ENCODE measurements at regions not wholly inside any gene's neighbourhood (a gene's known extent, or its start where the extent isn't known, plus 50 kb on each side); places are given as distances from the start of the nearest gene placed in this dataset.

DNA sequence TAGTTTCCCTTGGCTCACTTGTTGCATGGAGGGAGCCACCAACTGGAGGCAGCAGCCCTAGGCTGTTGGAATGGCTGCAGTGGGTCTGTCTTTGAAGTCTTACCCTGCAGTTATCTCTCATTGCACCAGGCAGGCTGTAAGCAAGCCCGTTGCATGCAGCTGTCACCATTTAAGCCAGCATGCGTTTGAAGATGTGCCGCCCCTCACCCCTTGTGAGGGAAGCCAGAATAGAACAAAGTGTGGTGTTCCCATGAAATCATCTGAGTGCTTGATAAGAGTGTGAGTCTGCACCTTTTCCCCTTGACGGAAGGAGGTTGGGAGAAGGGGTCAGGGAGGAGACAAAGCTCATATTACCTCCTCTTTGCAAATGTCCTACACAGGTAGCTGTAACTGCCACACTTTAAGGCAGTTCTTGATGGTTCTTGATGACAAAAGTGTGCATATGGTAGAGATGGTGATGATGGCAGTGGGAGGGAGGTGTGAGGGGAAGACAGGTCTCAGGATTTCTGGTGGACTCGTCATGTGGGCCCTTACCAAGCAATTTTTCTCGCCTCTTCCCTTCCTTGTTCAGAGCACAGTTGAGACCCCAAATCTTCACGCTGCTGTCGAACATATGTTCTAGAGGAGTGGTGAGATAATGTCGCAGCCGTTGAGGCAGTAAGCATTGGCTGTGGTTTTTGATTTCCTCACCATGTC, 191.4 kb upstream of the LEF1 start:
- TF ChIP-seq POLR2A (IDR thresholded peaks at IDR 0.05) (no peak), POLR2AphosphoS5 (IDR thresholded peaks at IDR 0.05) (no peak)
- TF ChIP-seq, protein P1, sequence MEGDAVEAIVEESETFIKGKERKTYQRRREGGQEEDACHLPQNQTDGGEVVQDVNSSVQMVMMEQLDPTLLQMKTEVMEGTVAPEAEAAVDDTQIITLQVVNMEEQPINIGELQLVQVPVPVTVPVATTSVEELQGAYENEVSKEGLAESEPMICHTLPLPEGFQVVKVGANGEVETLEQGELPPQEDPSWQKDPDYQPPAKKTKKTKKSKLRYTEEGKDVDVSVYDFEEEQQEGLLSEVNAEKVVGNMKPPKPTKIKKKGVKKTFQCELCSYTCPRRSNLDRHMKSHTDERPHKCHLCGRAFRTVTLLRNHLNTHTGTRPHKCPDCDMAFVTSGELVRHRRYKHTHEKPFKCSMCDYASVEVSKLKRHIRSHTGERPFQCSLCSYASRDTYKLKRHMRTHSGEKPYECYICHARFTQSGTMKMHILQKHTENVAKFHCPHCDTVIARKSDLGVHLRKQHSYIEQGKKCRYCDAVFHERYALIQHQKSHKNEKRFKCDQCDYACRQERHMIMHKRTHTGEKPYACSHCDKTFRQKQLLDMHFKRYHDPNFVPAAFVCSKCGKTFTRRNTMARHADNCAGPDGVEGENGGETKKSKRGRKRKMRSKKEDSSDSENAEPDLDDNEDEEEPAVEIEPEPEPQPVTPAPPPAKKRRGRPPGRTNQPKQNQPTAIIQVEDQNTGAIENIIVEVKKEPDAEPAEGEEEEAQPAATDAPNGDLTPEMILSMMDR (IDR thresholded peaks at IDR 0.05 in 8 of 11, conservative IDR thresholded peaks at IDR 0.05 in 3 of 11), result no peak
